D721Med (cell line): ENCODE measurements at regions not wholly inside any gene's neighbourhood (a gene's known extent, or its start where the extent isn't known, plus 50 kb on each side); places are given as distances from the start of the nearest gene placed in this dataset.
"Not testable (repeated sequence)": the region's sequence is repeated elsewhere in the genome, so short reads cannot be mapped to it uniquely, and the experiment has no call there.

Experiments used
- DNase-seq: peaks from one replicate; pipeline ENCODE4 v3.0.0; 2011; ENCODE audit warnings: low spot score; ENCODE audit not compliant: insufficient read length
- FAIRE-seq: peaks from 2 replicates; lab custom pipeline; 2011; peaks lifted over from hg19 to GRCh38; lab: Jason Lieb, UNC
- CTCF ChIP-seq: IDR thresholded peaks from 2 replicates; pipeline ENCODE4 v1.5.1; 2012; ENCODE audit warnings: mild to moderate bottlenecking, control low read depth; ENCODE audit not compliant: insufficient read depth; ENCODE audit errors: missing control alignments

- DNase-seq (no peak), FAIRE-seq (no peak)
- TF ChIP-seq CTCF: no peak
Measured at GRCh38 chr6:77263003-77263402, 200.3 kb downstream of the HTR1B start.

- not testable (repeated sequence) for FAIRE-seq, DNase-seq
Measured at GRCh38 chr6:77251801-77252200, 211.5 kb downstream of the HTR1B start.

- no peak for TF ChIP-seq CTCF
- DNase-seq (no peak), FAIRE-seq (no peak)
Measured at GRCh38 chr6:77249560-77249959, 213.7 kb downstream of the HTR1B start.

- FAIRE-seq: no peak
- DNase-seq: no peak
- no peak for TF ChIP-seq CTCF
Measured at GRCh38 chr6:77245026-77245425, 218.3 kb downstream of the HTR1B start.

GRCh38 chr6:77231438-77232305, 231.6 kb downstream of the HTR1B start:
- no peak for TF ChIP-seq CTCF
- no peak for DNase-seq
- no peak for FAIRE-seq

GRCh38 chr6:77228279-77228678, 235.0 kb downstream of the HTR1B start:
- FAIRE-seq (no peak), DNase-seq (no peak)
- TF ChIP-seq CTCF: no peak

- no peak for TF ChIP-seq CTCF
- no peak for FAIRE-seq
Measured at GRCh38 chr6:77217896-77218295, 245.4 kb downstream of the HTR1B start.

GRCh38 chr6:77205936-77206335, 257.4 kb downstream of the HTR1B start:
- no peak for FAIRE-seq
- no peak for DNase-seq
- TF ChIP-seq CTCF: no peak

More at GRCh38 chr6:77217896-77218295, 245.4 kb downstream of the HTR1B start:
- no peak for DNase-seq
